ENCODE measurements at regions not wholly inside any gene's neighbourhood (a gene's known extent, or its start where the extent isn't known, plus 50 kb on each side); places are given as distances from the start of the nearest gene placed in this dataset.

DNA sequence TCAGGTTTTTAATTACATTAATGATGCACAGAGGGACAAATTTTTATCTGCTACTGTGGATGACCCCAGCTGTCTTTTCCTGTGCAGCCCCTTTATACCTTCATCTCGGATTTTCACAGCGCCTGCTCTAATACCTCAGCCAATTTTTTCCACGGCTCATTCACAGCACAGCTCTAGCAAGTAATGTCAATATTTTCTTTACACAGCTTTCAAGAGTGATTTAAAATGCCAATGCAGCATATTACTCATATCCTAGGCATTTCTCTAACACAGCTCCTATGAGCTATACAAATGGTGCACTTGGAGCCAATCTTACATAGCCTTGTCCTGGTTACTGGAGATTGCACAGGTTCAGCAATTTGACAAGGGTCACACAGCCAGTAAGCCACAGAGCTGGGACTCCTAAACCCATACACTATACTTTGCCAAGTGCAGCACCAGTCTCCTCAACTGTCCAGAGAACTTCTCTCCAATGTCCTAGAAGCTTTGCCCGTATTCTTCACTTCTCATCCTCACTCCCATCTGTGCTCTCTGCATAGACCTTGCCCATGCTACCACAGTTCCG, 661.8 kb downstream of the DTWD2 start:
- no peak for TF ChIP-seq POLR2A (IDR thresholded peaks at IDR 0.05; ENCODE audit: low read depth, low read length)
- TF ChIP-seq POLR2AphosphoS5 (IDR thresholded peaks at IDR 0.05; ENCODE audit: low read depth, low read length), result no peak

All from GM12892 (cell line).